ENCODE measurements at regions not wholly inside any gene's neighbourhood (a gene's known extent, or its start where the extent isn't known, plus 50 kb on each side); places are given as distances from the start of the nearest gene placed in this dataset.

- no peak for DNase-seq
Measured at GRCh38 chr5:18117968-18118367, 483.7 kb downstream of the TAF11L14 start.

GRCh38 chr5:18119156-18119785 lies 485.0 kb downstream of the TAF11L14 start:
- DNase-seq: no peak

- no peak for DNase-seq
Measured at GRCh38 chr5:18141222-18141621, 507.0 kb downstream of the TAF11L14 start.

- DNase-seq: no peak
Measured at GRCh38 chr5:18142831-18143230, 508.6 kb downstream of the TAF11L14 start.

GRCh38 chr5:18152671-18153070 lies 518.4 kb downstream of the TAF11L14 start:
- no peak for DNase-seq

- DNase-seq: no peak
Measured at GRCh38 chr5:18158166-18158565, 523.9 kb downstream of the TAF11L14 start.

- no peak for DNase-seq
Measured at GRCh38 chr5:18159331-18159730, 525.1 kb downstream of the TAF11L14 start.

GRCh38 chr5:18171684-18172083 lies 537.4 kb downstream of the TAF11L14 start:
- DNase-seq: no peak

GRCh38 chr5:18179579-18179978 lies 545.3 kb downstream of the TAF11L14 start:
- no peak for DNase-seq

- DNase-seq: no peak
Measured at GRCh38 chr5:18181575-18181974, 547.3 kb downstream of the TAF11L14 start.

GRCh38 chr5:18195910-18196309 lies 561.6 kb downstream of the TAF11L14 start:
- DNase-seq: no peak

- DNase-seq: no peak
Measured at GRCh38 chr5:18197734-18198133, 563.5 kb downstream of the TAF11L14 start.

GRCh38 chr5:18202164-18202563 lies 567.9 kb downstream of the TAF11L14 start:
- DNase-seq: no peak

- DNase-seq: no peak
Measured at GRCh38 chr5:18203296-18203695, 569.0 kb downstream of the TAF11L14 start.

GRCh38 chr5:18213666-18214065 lies 579.4 kb downstream of the TAF11L14 start:
- DNase-seq: no peak

GRCh38 chr5:18216016-18216415 lies 581.8 kb downstream of the TAF11L14 start:
- no peak for DNase-seq

- no peak for DNase-seq
Measured at GRCh38 chr5:18216729-18217128, 582.5 kb downstream of the TAF11L14 start.

GRCh38 chr5:18219241-18219640 lies 585.0 kb downstream of the TAF11L14 start:
- no peak for DNase-seq

GRCh38 chr5:18220631-18221030 lies 586.4 kb downstream of the TAF11L14 start:
- no peak for DNase-seq

- no peak for DNase-seq
Measured at GRCh38 chr5:18236386-18236785, 602.1 kb downstream of the TAF11L14 start.

GRCh38 chr5:18238321-18238720 lies 604.1 kb downstream of the TAF11L14 start:
- no peak for DNase-seq

GRCh38 chr5:18240971-18241370 lies 606.7 kb downstream of the TAF11L14 start:
- no peak for DNase-seq

GRCh38 chr5:18243846-18244245 lies 609.6 kb downstream of the TAF11L14 start:
- DNase-seq: no peak

GRCh38 chr5:18244309-18244708 lies 610.0 kb downstream of the TAF11L14 start:
- no peak for DNase-seq

- no peak for DNase-seq
Measured at GRCh38 chr5:18252559-18252958, 618.3 kb downstream of the TAF11L14 start.
